Central memory CD8-positive, alpha-beta T cell (primary cell): ENCODE measurements at regions not wholly inside any gene's neighbourhood (a gene's known extent, or its start where the extent isn't known, plus 50 kb on each side); places are given as distances from the start of the nearest gene placed in this dataset.

ENCODE experiments used
- ATAC-seq: fragments of 150-1000 bp; cut with Tn5 transposase; replicated peaks from 2 replicates; pipeline ENCODE4 v1.10.0; 2022; ENCODE audit warnings: mild to moderate bottlenecking, moderate FRiP score, moderate number of reproducible peaks; ENCODE audit not compliant: poor library complexity, severe bottlenecking; ENCODE audit errors: extremely low read depth
- DNase-seq, 2 donors: peaks; one replicate each; pipeline ENCODE4 v3.0.0; 2021; ENCODE audit warnings: low spot score in 2 of 2
- H3K27ac Mint-ChIP-seq: one replicate; pipeline ENCODE4 v1.8.0; 2022; ENCODE audit warnings: low read depth, mild to moderate bottlenecking, moderate library complexity, mixed read lengths
- H3K27me3 Mint-ChIP-seq: one replicate; pipeline ENCODE4 v1.8.0; 2022; ENCODE audit warnings: mixed read lengths
- H3K36me3 Mint-ChIP-seq: one replicate; pipeline ENCODE4 v1.8.0; 2022; ENCODE audit warnings: mild to moderate bottlenecking, moderate library complexity, mixed read lengths; ENCODE audit not compliant: insufficient read depth
- H3K4me1 Mint-ChIP-seq: one replicate; pipeline ENCODE4 v1.8.0; 2022; ENCODE audit warnings: mixed read lengths
- H3K4me3 Mint-ChIP-seq: one replicate; pipeline ENCODE4 v1.8.0; 2022; ENCODE audit warnings: mild to moderate bottlenecking, moderate library complexity, mixed read lengths
- H3K9me3 Mint-ChIP-seq: one replicate; pipeline ENCODE4 v1.8.0; 2022; ENCODE audit warnings: mixed read lengths

DNA sequence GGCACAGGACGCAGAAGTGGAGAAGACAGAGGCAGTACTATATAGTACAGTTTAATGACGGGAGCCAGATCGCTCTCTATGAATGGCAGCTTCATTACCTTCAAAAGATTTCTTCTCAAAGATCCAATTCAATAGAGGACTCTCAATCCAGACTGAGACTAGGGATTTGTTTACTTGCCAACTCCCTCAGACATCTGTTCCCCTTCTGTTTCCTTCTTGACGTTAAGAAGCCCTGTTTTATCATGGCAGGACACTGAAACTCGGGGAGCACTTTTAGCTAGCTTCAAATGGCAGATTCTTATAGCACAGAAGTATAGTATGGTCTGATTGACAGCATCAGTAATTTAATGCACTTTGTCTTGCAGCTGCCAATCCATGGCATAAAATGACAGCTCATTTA lies 747.3 kb upstream of the C9orf72 start:
- Mint-ChIP-seq H3K36me3 (no peaks in the 10 kb centered on the region), H3K27me3 (no peaks in the 10 kb centered on the region), H3K4me1 (no peaks in the 10 kb centered on the region), H3K9me3 (no peaks in the 10 kb centered on the region), H3K4me3 (no peak overlapping the region), H3K27ac (no peak overlapping the region)
- no peak for DNase-seq
- no peak for ATAC-seq

DNA sequence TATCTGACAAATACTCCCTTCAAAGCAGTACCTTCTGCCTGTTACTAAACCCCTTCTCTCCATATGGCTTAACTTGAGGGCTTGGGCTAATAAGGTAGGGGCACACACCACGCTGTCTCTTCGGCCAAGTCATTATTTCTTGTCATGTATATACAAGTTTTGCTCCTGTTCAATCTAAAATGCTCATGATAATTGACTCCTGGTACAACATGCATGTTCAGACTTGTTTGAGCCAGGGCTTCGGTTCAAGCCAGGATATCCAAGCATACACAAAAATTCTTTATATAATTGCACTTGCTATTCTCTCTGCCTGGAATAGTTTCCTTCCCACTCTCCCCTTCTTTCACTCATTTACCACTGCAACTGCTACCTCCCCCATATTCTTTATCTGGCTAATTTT lies 756.0 kb upstream of the C9orf72 start:
- Mint-ChIP-seq H3K4me3 (no peak overlapping the region), H3K27me3 (no peaks in the 10 kb centered on the region), H3K9me3 (peaks cover 14% of the 10 kb centered on the region), H3K4me1 (no peaks in the 10 kb centered on the region), H3K36me3 (no peaks in the 10 kb centered on the region), H3K27ac (no peak overlapping the region)
- ATAC-seq (no peak), DNase-seq (no peak)

DNA sequence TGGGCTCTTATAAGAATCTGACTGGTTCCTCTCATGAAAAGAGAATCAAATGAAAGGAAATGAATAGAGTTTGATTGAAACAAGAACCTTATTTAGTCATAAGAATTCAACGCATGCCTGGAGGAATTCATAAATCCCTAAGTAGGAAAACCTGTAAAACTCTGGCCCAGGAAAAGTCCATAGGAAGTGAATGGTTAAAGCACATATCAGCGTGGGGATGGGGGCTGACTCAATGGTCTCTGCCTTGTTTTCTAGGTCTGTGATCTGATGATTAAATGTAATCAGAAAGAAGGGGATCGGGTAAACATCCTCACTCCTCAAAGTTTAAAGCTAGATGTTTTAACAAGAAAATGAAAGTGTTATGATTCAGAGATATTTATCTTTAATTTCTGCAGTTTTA lies 759.4 kb upstream of the C9orf72 start:
- ATAC-seq: no peak
- H3K9me3 Mint-ChIP-seq: peaks cover 9% of the 10 kb centered on the region
- H3K27ac Mint-ChIP-seq: no peak overlapping the region
- H3K27me3 Mint-ChIP-seq: no peaks in the 10 kb centered on the region
- no peak for DNase-seq
- no peaks in the 10 kb centered on the region for H3K4me1 Mint-ChIP-seq
- no peak overlapping the region for H3K4me3 Mint-ChIP-seq
- no peaks in the 10 kb centered on the region for H3K36me3 Mint-ChIP-seq

DNA sequence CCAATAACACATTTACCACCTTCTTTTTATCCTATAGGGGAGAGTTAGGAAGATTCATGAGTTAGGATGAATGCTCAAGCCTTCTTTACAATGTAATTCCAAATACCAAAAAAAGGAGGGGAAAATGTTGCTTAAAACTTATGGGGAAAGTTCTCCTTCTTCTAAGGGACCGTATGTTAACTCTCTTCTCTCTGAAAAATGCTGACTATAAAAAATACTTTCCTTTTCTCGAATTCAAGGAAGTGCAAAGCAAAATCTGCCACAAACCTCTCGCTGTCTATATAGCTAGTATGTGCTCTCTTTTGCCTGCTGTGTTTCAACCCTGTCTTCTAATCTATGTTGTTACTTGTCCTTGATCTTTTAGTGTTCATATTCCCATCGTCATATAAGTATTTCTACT lies 768.6 kb upstream of the C9orf72 start:
- Mint-ChIP-seq H3K4me3 (no peak overlapping the region), H3K4me1 (no peaks in the 10 kb centered on the region), H3K9me3 (peaks cover 20% of the 10 kb centered on the region), H3K36me3 (no peaks in the 10 kb centered on the region), H3K27ac (no peak overlapping the region), H3K27me3 (no peaks in the 10 kb centered on the region)
- DNase-seq: no peak
- ATAC-seq: no peak

DNA sequence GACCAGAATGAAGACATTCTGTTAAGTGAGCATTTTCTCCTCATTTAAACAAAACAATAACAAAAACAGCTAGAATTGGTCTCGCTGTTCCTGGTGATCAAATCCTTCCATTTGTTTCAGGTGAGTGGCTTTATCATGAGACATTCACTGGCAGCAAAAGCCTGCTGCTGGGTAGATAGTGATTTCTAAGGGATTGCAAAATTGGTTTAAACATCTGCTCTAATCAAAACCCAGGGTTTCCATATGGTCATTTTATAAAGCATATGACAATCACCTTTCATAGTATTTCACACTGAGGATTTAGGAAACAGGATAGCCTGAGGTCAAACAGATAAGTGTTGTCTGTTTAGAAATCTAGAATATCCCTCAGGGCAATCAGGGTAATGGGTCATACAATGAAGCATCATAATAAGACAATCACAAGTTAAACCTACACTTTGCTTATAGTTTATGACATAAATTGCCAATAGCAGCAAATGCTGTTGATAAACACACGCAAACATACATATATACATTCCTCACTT lies 769.6 kb upstream of the C9orf72 start:
- ATAC-seq: no peak
- Mint-ChIP-seq H3K4me3 (no peak overlapping the region), H3K9me3 (peaks cover 26% of the 10 kb centered on the region), H3K27me3 (no peaks in the 10 kb centered on the region), H3K27ac (no peak overlapping the region), H3K4me1 (no peaks in the 10 kb centered on the region), H3K36me3 (no peaks in the 10 kb centered on the region)
- no peak for DNase-seq

DNA sequence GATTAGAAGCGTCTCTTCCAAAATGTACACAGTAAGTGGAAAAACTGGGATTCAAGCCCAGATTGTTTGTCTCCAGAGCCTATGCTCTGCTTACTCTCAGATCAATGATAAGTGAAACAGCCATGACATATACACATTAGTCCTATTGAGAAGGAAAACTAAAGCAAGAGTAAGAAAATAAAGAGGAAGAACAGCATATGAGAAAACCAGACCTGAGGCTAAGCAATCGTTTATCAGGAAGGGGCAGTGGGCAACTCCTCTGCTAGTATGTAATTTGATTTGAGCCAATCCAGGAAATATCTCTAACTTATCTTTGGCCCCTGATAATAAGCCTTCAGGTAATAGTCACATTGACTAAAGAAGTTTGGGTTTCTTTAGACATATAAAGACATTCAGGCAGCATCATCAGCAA lies 789.9 kb upstream of the C9orf72 start:
- Mint-ChIP-seq H3K9me3 (peaks cover 29% of the 10 kb centered on the region), H3K27ac (no peak overlapping the region), H3K27me3 (no peaks in the 10 kb centered on the region), H3K36me3 (no peaks in the 10 kb centered on the region), H3K4me1 (no peaks in the 10 kb centered on the region), H3K4me3 (no peak overlapping the region)
- no peak for DNase-seq
- ATAC-seq: no peak

DNA sequence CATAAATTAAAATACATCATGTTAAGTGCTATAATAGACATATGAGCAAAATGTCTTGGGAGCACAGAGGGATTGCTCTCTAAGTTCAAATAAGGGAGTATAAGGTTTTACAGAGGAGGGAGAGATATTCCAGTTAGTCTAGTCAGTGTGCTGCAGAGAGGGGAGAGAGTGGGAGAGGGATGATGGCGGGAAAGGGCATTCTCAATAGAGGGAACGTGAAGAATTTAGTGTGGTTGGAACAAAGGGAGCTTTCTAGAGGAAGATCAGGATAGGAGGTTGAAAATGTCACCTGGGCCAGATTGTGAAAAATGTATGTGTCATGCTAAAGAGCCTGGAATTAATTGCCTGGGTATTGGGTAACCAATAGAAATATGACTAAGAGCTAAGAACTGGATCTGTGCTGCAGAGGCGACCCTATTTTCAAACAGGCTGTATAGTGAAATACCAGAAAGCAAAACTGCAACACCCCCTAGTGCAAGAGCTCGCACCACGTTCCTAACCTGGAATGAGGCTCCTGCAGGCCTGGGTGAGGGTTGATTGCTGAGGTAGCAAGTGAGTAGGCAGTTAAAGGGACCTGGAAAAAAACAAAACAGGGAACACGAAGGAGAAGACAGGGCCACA lies 791.8 kb upstream of the C9orf72 start:
- ATAC-seq (no peak), DNase-seq (no peak)
- Mint-ChIP-seq H3K9me3 (peaks cover 30% of the 10 kb centered on the region), H3K4me1 (no peaks in the 10 kb centered on the region), H3K27ac (no peak overlapping the region), H3K27me3 (no peaks in the 10 kb centered on the region), H3K36me3 (no peaks in the 10 kb centered on the region), H3K4me3 (no peak overlapping the region)

DNA sequence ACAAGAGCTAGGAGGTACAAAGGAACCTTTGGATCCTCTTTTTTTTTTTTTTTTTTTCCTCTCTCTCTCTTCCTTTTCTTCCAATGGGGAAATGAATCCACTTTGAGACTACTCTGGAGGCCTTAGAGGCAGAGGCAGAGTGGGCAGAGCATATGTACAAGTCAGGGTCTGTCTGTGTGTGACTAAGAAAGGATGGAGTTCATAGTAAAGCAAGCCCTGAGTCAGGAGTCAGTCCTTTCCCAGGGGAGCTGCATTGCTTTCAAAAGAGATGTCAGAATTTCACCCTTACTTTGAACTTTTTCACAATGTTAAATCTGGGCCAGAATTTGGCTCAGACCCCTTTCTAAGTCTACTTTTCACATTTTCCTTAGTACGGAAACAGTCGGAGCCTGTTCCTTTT lies 792.4 kb upstream of the C9orf72 start:
- DNase-seq (no peak), ATAC-seq (no peak)
- Mint-ChIP-seq H3K27me3 (no peaks in the 10 kb centered on the region), H3K9me3 (peaks cover 30% of the 10 kb centered on the region), H3K27ac (no peak overlapping the region), H3K4me3 (no peak overlapping the region), H3K36me3 (no peaks in the 10 kb centered on the region), H3K4me1 (no peaks in the 10 kb centered on the region)

DNA sequence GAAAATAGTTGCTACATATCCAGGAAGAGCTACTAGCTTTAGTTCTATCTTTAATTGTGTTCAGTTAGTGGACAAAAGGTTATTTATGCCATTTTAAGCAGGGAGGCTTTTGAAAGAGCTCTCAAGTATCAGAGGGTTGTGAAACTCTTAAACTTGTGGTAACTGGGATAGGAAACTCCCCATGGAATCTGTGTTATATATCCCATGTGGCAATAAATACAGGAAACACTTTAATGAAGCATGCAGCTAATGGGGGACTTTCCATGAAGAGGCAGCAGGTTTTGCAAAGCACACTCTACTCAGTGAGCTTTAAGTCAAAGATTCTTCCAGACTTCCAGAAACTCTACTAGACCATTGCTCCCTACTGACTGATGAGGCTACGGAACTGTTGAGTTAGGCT lies 805.0 kb upstream of the C9orf72 start:
- no peaks in the 10 kb centered on the region for H3K36me3 Mint-ChIP-seq
- no peak overlapping the region for H3K4me3 Mint-ChIP-seq
- H3K27ac Mint-ChIP-seq: no peak overlapping the region
- no peak for ATAC-seq
- H3K4me1 Mint-ChIP-seq: no peaks in the 10 kb centered on the region
- H3K27me3 Mint-ChIP-seq: no peaks in the 10 kb centered on the region
- peaks cover 12% of the 10 kb centered on the region for H3K9me3 Mint-ChIP-seq
- DNase-seq: no peak

DNA sequence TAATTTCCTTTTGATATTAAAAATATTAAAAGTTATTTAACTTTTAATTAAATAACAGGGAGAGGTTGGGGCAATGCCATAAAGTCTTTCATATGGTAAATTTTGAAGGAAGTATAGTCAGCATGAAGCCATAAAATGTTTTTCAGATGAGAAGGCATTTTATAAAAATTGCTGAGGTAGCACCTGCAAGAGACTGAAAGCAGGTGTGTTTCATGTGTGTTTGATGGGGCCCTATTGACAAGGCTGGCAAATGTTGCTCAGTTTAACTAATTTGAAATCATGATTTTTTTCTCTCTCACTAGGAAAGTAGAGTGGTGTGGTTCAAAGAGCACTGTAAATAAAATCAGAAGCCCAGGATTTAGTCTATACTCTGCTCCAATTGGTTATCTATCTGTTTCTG lies 805.8 kb upstream of the C9orf72 start:
- H3K36me3 Mint-ChIP-seq: no peaks in the 10 kb centered on the region
- H3K4me3 Mint-ChIP-seq: no peak overlapping the region
- no peaks in the 10 kb centered on the region for H3K4me1 Mint-ChIP-seq
- DNase-seq (no peak), ATAC-seq (no peak)
- no peaks in the 10 kb centered on the region for H3K27me3 Mint-ChIP-seq
- H3K27ac Mint-ChIP-seq: no peak overlapping the region
- H3K9me3 Mint-ChIP-seq: peaks cover 12% of the 10 kb centered on the region

DNA sequence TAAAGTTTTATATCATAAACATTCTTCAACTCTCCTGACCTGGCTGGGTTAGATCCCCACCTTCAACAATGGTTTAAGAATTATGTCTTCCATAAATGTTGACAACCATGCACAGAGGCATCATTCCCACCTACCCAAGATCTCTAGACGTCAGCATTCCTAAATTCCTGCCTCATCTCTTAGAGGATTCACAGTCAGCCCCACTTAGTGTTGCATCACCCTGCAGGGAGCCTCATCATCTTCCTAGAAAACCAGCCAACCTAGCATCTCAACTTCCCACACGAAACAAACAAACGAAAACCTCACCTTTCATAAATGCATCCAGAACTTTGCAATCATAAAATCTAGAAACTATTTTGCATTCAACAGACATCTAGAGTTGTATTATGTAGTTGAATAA lies 816.1 kb upstream of the C9orf72 start:
- H3K36me3 Mint-ChIP-seq: peaks cover 2% of the 10 kb centered on the region
- H3K4me3 Mint-ChIP-seq: no peak overlapping the region
- ATAC-seq: no peak
- H3K9me3 Mint-ChIP-seq: peaks cover 19% of the 10 kb centered on the region
- H3K27ac Mint-ChIP-seq: no peak overlapping the region
- no peaks in the 10 kb centered on the region for H3K27me3 Mint-ChIP-seq
- H3K4me1 Mint-ChIP-seq: no peaks in the 10 kb centered on the region
- DNase-seq: no peak

DNA sequence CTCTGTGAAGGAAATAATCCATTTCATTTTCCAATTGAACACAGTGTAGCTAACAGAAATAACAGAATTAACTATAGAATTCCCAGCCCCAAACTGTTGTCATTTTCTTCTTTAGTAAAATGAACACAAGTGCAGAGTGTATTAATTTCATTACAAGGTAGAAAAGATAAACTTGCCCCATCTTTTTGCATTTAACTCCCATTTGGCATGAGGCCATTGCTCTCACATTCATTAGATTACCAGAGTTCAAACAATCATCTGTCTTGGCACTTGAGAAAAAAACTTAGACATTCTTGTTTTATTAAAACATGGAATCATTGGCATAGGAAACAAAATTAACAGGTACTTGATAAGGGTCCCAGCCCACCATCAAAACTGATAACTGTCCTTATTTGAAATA lies 821.5 kb upstream of the C9orf72 start:
- peaks cover 2% of the 10 kb centered on the region for H3K36me3 Mint-ChIP-seq
- no peak overlapping the region for H3K4me3 Mint-ChIP-seq
- no peak overlapping the region for H3K27ac Mint-ChIP-seq
- DNase-seq (no peak), ATAC-seq (no peak)
- H3K4me1 Mint-ChIP-seq: no peaks in the 10 kb centered on the region
- H3K9me3 Mint-ChIP-seq: peaks cover 6% of the 10 kb centered on the region
- H3K27me3 Mint-ChIP-seq: no peaks in the 10 kb centered on the region

DNA sequence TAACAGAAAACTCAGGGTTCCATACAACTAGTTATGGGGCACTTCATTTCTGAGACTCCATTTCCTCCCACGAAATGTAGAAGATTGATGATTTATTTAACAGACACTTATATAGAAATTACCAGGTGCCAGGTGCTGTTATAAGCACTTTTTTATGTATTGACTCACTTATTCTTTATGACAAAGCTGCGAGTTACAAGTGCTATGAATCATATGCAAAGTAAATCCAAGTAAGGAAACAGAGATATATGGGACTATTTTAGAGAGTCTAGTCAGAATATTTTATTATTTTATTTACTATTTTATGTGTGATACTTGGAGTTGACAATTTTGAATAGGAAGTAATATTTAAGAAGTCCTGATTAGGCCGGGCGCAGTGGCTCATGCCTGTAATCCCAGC lies 822.8 kb upstream of the C9orf72 start:
- Mint-ChIP-seq H3K4me3 (no peak overlapping the region), H3K9me3 (peaks cover 6% of the 10 kb centered on the region), H3K4me1 (no peaks in the 10 kb centered on the region), H3K27me3 (no peaks in the 10 kb centered on the region), H3K27ac (no peak overlapping the region), H3K36me3 (peaks cover 2% of the 10 kb centered on the region)
- DNase-seq (no peak), ATAC-seq (no peak)

DNA sequence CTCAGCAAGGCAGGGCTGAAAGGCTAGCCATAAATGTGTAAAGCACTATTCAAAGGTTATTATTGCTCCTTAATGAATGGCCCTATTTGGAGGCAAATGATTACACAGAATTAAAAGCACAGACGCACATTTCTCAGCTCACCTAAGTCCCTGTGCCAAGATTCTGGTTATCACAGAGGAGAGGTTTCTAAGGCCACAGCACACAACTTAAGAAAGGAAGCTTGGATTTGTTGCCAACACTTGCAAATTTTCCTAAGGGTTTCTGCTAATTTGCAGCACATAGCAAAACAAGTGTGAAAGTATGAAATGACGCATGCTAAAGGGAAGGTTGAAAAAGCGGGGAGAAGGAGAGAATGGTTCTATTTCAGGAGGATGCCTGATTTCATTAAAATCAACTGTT lies 834.1 kb upstream of the C9orf72 start:
- H3K27me3 Mint-ChIP-seq: no peaks in the 10 kb centered on the region
- DNase-seq (no peak), ATAC-seq (no peak)
- no peaks in the 10 kb centered on the region for H3K36me3 Mint-ChIP-seq
- no peak overlapping the region for H3K27ac Mint-ChIP-seq
- no peak overlapping the region for H3K4me3 Mint-ChIP-seq
- no peaks in the 10 kb centered on the region for H3K4me1 Mint-ChIP-seq
- peaks cover 19% of the 10 kb centered on the region for H3K9me3 Mint-ChIP-seq
